Muscle layer of duodenum (tissue), 2 donors: ENCODE measurements at regions not wholly inside any gene's neighbourhood (a gene's known extent, or its start where the extent isn't known, plus 50 kb on each side); places are given as distances from the start of the nearest gene placed in this dataset.
"Not testable (repeated sequence)": the region's sequence is repeated elsewhere in the genome, so short reads cannot be mapped to it uniquely, and the experiment has no call there.

Experiments used
- H3K27ac ChIP-seq: one replicate; pipeline ENCODE4 v1.7.0; 2013; ENCODE audit warnings: mild to moderate bottlenecking, low read length
- H3K27me3 ChIP-seq: one replicate; pipeline ENCODE4 v1.7.0; 2013; ENCODE audit warnings: low read depth, mild to moderate bottlenecking, control low read depth, low read length
- H3K36me3 ChIP-seq, 2 donors: one replicate each; pipeline ENCODE4 v1.7.0; 2013; ENCODE audit warnings: low read length in 2 of 2, control low read depth in 1 of 2, mild to moderate bottlenecking in 1 of 2; ENCODE audit not compliant: insufficient read depth in 2 of 2, control insufficient read depth in 1 of 2
- H3K4me1 ChIP-seq, 2 donors: one replicate each; pipeline ENCODE4 v1.7.0; 2013; ENCODE audit warnings: low read length in 2 of 2, mild to moderate bottlenecking in 2 of 2, control low read depth in 1 of 2, moderate library complexity in 1 of 2; ENCODE audit not compliant: insufficient read depth in 2 of 2, control insufficient read depth in 1 of 2
- H3K4me3 ChIP-seq, 2 donors: one replicate each; pipeline ENCODE4 v1.7.0; 2013; ENCODE audit warnings: low read length in 2 of 2, low read depth in 1 of 2, mild to moderate bottlenecking in 1 of 2
- H3K9me3 ChIP-seq, 2 donors: one replicate each; pipeline ENCODE4 v1.7.0; 2013; ENCODE audit warnings: low read length in 2 of 2, control low read depth in 1 of 2, mild to moderate bottlenecking in 1 of 2; ENCODE audit not compliant: control insufficient read depth in 1 of 2
- donor health status: healthy.

DNA sequence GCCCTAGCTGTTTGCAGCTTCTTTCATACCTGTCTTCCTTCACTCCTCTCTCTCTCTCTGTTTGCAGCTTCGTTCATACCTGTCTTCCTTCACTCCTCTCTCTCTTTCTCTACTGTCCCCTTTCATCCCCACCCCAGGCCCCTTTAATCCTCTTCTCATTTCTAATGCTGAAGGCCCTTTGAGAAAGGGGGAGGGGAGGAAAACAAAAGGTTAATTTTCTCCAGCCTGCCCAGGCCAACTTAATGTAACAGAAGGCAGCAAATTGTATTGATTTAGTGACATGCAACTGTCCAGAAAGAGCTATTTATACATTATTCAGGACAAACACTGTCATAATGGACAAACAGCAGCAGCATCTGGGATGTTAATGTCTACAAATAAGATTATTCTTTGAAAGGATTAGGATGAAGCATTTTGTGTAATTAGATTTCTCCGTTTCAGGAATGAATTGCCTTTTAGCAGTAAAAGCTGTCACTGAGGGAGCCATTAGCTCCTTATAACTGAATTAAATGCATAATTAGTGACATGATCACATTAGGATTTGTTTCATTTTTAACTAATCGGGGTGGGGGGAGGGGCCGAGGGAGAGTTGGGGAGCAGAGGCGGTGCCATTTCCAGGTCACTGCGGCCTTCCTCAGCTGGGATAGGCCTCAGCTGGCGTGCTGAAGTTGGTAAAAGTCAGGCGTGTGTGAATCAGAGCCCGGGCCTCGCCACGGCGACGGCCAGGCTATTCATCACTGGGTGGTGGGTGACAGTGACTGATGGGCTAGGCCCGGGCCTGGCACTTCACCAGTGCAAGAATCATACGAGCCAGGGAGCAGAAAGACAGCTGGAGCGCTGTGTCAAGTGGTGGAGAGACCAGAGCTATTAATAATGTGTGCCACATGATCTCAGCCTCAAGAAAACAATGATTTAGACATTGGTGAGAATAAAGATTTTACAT lies 174.5 kb downstream of the NKX6-1 start:
- no peak overlapping the region for H3K4me3 ChIP-seq
- H3K27me3 ChIP-seq, result no peaks in the 10 kb centered on the region
- H3K4me1 ChIP-seq, result peaks cover 0 to 7% of the 10 kb centered on the region in 2 donors
- no peaks in the 10 kb centered on the region for H3K9me3 ChIP-seq
- no peak overlapping the region for H3K27ac ChIP-seq
- no peaks in the 10 kb centered on the region for H3K36me3 ChIP-seq

DNA sequence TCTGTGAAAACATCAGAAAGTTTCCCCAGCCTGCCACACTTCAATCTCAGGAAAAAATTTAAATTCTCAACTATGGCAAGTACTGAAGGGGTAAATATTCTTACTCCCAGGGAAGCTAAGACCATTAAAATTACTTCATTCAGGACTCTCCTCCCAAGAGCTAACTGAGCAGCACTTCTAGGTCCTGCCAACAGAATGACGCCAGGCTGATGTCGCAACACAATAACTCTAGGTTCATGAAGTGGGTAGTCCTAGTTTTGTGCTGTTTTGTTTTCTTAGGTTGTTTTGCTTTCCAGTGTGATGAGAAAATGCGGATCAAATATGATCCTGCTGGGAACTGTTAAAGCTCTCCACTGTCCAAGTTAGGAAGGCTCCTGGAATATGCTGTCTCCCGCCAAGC lies 180.0 kb downstream of the NKX6-1 start:
- Histone ChIP-seq H3K27me3 (no peaks in the 10 kb centered on the region), H3K27ac (no peak overlapping the region), H3K36me3 (no peaks in the 10 kb centered on the region), H3K4me1 (no peaks in the 10 kb centered on the region), H3K9me3 (no peaks in the 10 kb centered on the region), H3K4me3 (no peak overlapping the region)

- Histone ChIP-seq H3K4me3 (no peak overlapping the region), H3K4me1 (no peaks in the 10 kb centered on the region), H3K27ac (no peak overlapping the region), H3K9me3 (no peaks in the 10 kb centered on the region), H3K36me3 (no peaks in the 10 kb centered on the region), H3K27me3 (no peaks in the 10 kb centered on the region)
Observed at GRCh38 chr4:84317513-84317912, 181.6 kb downstream of the NKX6-1 start.

GRCh38 chr4:84312426-84313012 lies 186.6 kb downstream of the NKX6-1 start:
- H3K27ac ChIP-seq, result no peak overlapping the region
- H3K9me3 ChIP-seq, result no peaks in the 10 kb centered on the region
- no peak overlapping the region for H3K4me3 ChIP-seq
- no peaks in the 10 kb centered on the region for H3K4me1 ChIP-seq
- no peaks in the 10 kb centered on the region for H3K36me3 ChIP-seq
- no peaks in the 10 kb centered on the region for H3K27me3 ChIP-seq

DNA sequence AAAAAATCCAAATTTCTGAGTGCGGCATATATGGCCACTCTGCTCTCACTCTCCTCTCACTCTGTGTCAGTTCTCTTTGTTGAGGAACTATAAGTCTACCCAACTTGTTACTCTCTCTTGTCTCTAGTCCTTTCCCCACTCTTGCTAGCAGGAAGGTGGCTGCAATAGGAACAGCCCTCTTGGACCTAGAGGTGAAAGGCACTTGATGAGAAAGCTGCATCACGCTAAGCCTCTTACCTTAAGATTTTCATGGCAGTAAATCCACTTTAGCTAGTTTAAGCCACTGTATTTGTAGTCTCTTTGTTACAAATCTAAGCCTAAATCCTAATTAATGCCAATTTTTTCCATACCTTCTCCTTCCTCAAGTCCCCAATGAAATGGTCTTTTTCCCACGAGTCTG lies 189.9 kb downstream of the NKX6-1 start:
- no peaks in the 10 kb centered on the region for H3K4me1 ChIP-seq
- no peaks in the 10 kb centered on the region for H3K36me3 ChIP-seq
- no peaks in the 10 kb centered on the region for H3K9me3 ChIP-seq
- H3K27ac ChIP-seq, result no peak overlapping the region
- H3K27me3 ChIP-seq, result no peaks in the 10 kb centered on the region
- no peak overlapping the region for H3K4me3 ChIP-seq

DNA sequence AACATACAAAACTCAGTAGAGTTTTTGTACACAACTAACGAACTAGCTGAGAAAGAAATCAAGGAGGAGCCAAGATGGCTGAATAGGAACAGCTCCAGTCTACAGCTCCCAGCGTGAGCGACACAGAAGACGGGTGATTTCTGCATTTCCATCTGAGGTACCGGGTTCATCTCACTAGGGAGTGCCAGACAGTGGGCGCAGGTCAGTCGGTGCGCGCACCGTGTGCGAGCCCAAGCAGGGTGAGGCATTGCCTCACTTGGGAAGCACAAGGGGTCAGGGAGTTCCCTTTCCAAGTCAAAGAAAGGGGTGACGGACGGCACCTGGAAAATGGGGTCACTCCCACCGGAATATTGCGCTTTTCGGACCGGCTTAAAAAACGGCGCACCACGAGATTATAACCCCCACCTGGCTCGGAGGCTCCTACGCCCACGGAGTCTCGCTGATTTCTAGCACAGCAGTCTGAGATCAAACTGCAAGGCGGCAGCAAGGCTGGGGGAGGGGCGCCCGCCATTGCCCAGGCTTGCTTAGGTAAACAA lies 200.3 kb downstream of the NKX6-1 start:
- not testable (repeated sequence) for H3K36me3 ChIP-seq, H3K27me3 ChIP-seq, H3K4me3 ChIP-seq, H3K9me3 ChIP-seq, H3K27ac ChIP-seq, H3K4me1 ChIP-seq

DNA sequence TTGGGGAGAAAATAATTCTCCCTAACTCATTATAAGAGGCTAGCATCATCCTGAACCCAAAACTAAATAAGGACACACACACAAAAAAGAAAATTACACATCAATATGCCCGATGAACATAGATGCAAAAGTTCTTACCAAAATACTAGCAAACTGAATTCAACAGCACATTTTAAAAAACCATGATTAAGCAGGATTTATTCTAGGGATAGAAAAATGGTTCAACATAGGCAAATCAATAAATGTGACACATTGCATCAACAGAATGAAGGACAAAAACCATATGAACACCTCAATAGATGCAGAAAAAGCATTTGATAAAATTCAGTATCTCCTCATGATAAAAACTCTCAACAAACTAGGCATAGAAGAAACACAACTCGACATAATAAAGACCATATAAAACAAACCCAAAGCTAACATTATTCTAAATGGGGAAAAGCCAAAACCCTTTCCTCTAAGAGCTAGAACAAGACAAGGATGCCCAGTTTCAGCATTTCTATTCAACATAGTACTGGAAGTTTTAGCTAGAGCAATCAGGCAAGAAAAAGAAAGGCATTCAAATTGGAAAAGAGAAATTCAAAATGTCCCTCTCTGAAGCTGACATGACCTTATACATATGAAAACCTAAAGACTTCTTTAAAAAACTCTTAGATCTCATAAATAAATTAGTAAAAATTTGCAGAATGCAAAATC lies 200.9 kb downstream of the NKX6-1 start:
- Histone ChIP-seq H3K4me3 (no peak overlapping the region), H3K27ac (no peak overlapping the region), H3K4me1 (no peaks in the 10 kb centered on the region), H3K36me3 (no peaks in the 10 kb centered on the region), H3K9me3 (no peaks in the 10 kb centered on the region), H3K27me3 (no peaks in the 10 kb centered on the region)

- Histone ChIP-seq H3K9me3 (peaks cover 0 to 4% of the 10 kb centered on the region in 2 donors), H3K4me1 (no peaks in the 10 kb centered on the region), H3K4me3 (no peak overlapping the region), H3K27ac (no peak overlapping the region), H3K36me3 (no peaks in the 10 kb centered on the region), H3K27me3 (no peaks in the 10 kb centered on the region)
Observed at GRCh38 chr4:84291969-84292368, 207.1 kb downstream of the NKX6-1 start.

GRCh38 chr4:84286048-84286447 lies 213.0 kb downstream of the NKX6-1 start:
- Histone ChIP-seq H3K9me3 (peaks cover 0 to 4% of the 10 kb centered on the region in 2 donors), H3K36me3 (no peaks in the 10 kb centered on the region), H3K4me3 (no peak overlapping the region), H3K27me3 (no peaks in the 10 kb centered on the region), H3K27ac (no peak overlapping the region), H3K4me1 (no peaks in the 10 kb centered on the region)

DNA sequence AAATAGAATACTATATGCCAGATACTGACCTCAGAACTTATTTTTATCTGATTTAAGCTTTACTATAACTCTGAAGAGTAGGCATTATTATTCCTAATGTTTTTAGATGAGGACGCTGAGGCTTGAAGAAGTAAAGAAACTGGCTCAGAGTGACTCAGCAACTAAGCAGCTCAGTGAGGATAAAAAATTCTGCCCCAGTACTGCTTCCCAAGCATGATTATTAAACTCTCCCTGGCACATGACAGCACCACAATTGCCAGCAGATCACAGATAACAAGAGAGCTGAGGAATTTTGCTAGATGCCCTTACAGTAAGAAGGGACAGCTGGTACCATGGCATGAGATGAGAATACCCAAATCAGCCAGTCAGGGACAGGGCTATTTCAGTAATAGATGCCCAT lies 219.4 kb downstream of the NKX6-1 start:
- Histone ChIP-seq H3K4me1 (no peaks in the 10 kb centered on the region), H3K36me3 (no peaks in the 10 kb centered on the region), H3K27ac (no peak overlapping the region), H3K27me3 (no peaks in the 10 kb centered on the region), H3K9me3 (no peaks in the 10 kb centered on the region), H3K4me3 (no peak overlapping the region)

DNA sequence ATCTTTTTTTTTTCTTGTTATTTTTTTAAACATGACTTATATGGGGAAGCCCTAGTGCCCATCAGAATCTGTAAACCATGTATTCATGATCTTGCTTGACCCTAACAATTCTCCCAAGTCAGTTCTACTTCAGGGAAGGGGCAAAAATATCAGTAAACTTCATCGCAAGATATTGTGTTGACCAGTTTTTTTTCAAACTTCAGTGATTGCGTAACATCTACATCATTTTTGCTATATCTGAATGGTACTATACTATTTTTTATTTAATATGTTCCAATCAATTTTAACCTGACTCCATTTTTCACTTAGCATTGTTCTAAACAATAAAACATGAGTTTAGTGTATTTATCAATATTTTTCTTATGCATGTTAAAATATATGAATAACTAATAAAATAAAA lies 221.2 kb downstream of the NKX6-1 start:
- Histone ChIP-seq H3K9me3 (no peaks in the 10 kb centered on the region), H3K36me3 (no peaks in the 10 kb centered on the region), H3K4me1 (no peaks in the 10 kb centered on the region), H3K27ac (no peak overlapping the region), H3K27me3 (no peaks in the 10 kb centered on the region), H3K4me3 (no peak overlapping the region)
